Parathyroid adenoma (tissue), 2 donors: ENCODE measurements at regions not wholly inside any gene's neighbourhood (a gene's known extent, or its start where the extent isn't known, plus 50 kb on each side); places are given as distances from the start of the nearest gene placed in this dataset.

ENCODE experiments used
- H2AFZ ChIP-seq: fragments of 300-600 bp; sonication (generic); one replicate; pipeline ENCODE4 v1.7.0; 2017; ENCODE audit warnings: antibody characterized with exemption, mild to moderate bottlenecking
- H3K27ac ChIP-seq: fragments of 300-600 bp; sonication (generic); one replicate; pipeline ENCODE4 v1.7.0; 2017
- H3K27me3 ChIP-seq: fragments of 300-600 bp; sonication (generic); one replicate; pipeline ENCODE4 v1.7.0; 2017; ENCODE audit warnings: low read length; ENCODE audit not compliant: control insufficient read depth, insufficient read depth
- H3K36me3 ChIP-seq: fragments of 300-600 bp; sonication (generic); one replicate; pipeline ENCODE4 v1.7.0; 2017; ENCODE audit warnings: low read length; ENCODE audit not compliant: control insufficient read depth, insufficient read depth
- H3K4me1 ChIP-seq: fragments of 300-600 bp; sonication (generic); one replicate; pipeline ENCODE4 v1.7.0; 2017; ENCODE audit warnings: control low read depth
- H3K4me2 ChIP-seq: fragments of 300-600 bp; sonication (generic); one replicate; pipeline ENCODE4 v1.7.0; 2017; ENCODE audit warnings: low read length
- H3K4me3 ChIP-seq: fragments of 300-600 bp; sonication (generic); one replicate; pipeline ENCODE4 v1.7.0; 2017; ENCODE audit warnings: low read depth, low read length
- H3K79me2 ChIP-seq: fragments of 300-600 bp; sonication (generic); one replicate; pipeline ENCODE4 v1.7.0; 2017; ENCODE audit warnings: control low read depth
- H3K9ac ChIP-seq: fragments of 300-600 bp; sonication (generic); one replicate; pipeline ENCODE4 v1.7.0; 2017; ENCODE audit warnings: mild to moderate bottlenecking
- H3K9me3 ChIP-seq: fragments of 300-600 bp; sonication (generic); one replicate; pipeline ENCODE4 v1.7.0; 2017; ENCODE audit warnings: low read length; ENCODE audit not compliant: control insufficient read depth
- CTCF ChIP-seq: fragments of 300-600 bp; sonication (generic); IDR thresholded peaks from one replicate; pipeline ENCODE4 v1.7.0; 2017; ENCODE audit warnings: antibody characterized with exemption, mild to moderate bottlenecking
- donor health status: primary hyperparathyroidism.

GRCh38 chr10:44060719-44061118 is 324.2 kb downstream of the CXCL12 start:
- no peak overlapping the region for H3K4me3 ChIP-seq
- H3K79me2 ChIP-seq: no peaks in the 10 kb centered on the region
- H2AFZ ChIP-seq: no peak overlapping the region
- peaks cover 4% of the 10 kb centered on the region for H3K4me1 ChIP-seq
- no peaks in the 10 kb centered on the region for H3K27me3 ChIP-seq
- H3K27ac ChIP-seq: no peak overlapping the region
- H3K9me3 ChIP-seq: no peaks in the 10 kb centered on the region
- no peak overlapping the region for H3K9ac ChIP-seq
- H3K4me2 ChIP-seq: no peak overlapping the region
- no peaks in the 10 kb centered on the region for H3K36me3 ChIP-seq
- TF ChIP-seq CTCF: no peak

- Histone ChIP-seq H3K27me3 (no peaks in the 10 kb centered on the region), H2AFZ (no peak overlapping the region), H3K9me3 (no peaks in the 10 kb centered on the region), H3K4me2 (no peak overlapping the region), H3K4me1 (peaks cover 4% of the 10 kb centered on the region), H3K36me3 (no peaks in the 10 kb centered on the region), H3K9ac (no peak overlapping the region), H3K27ac (no peak overlapping the region), H3K4me3 (no peak overlapping the region), H3K79me2 (no peaks in the 10 kb centered on the region)
- no peak for TF ChIP-seq CTCF
These were observed 324.7 kb downstream of the CXCL12 start for GRCh38 chr10:44060221-44060620.

- Histone ChIP-seq H3K27ac (no peak overlapping the region), H3K36me3 (no peaks in the 10 kb centered on the region), H2AFZ (no peak overlapping the region), H3K27me3 (no peaks in the 10 kb centered on the region), H3K4me1 (peaks cover 4% of the 10 kb centered on the region), H3K9me3 (no peaks in the 10 kb centered on the region), H3K4me3 (no peak overlapping the region), H3K4me2 (no peak overlapping the region), H3K79me2 (no peaks in the 10 kb centered on the region), H3K9ac (no peak overlapping the region)
- TF ChIP-seq CTCF: no peak
These were observed 326.6 kb downstream of the CXCL12 start for GRCh38 chr10:44058259-44058658.

GRCh38 chr10:44056967-44057805 is 327.7 kb downstream of the CXCL12 start:
- Histone ChIP-seq H3K4me2 (no peak overlapping the region), H3K36me3 (no peaks in the 10 kb centered on the region), H3K9me3 (no peaks in the 10 kb centered on the region), H3K4me3 (no peak overlapping the region), H3K27me3 (no peaks in the 10 kb centered on the region), H3K9ac (no peak overlapping the region), H3K4me1 (peaks cover 6% of the 10 kb centered on the region), H3K27ac (no peak overlapping the region), H3K79me2 (no peaks in the 10 kb centered on the region), H2AFZ (peak overlapping the region; percentile 34)
- TF ChIP-seq CTCF: no peak

GRCh38 chr10:44056206-44056605 is 328.7 kb downstream of the CXCL12 start:
- no peak overlapping the region for H3K4me3 ChIP-seq

More at GRCh38 chr10:44056206-44056605, 328.7 kb downstream of the CXCL12 start:
- no peak for TF ChIP-seq CTCF
- no peaks in the 10 kb centered on the region for H3K36me3 ChIP-seq
- peaks cover 16% of the 10 kb centered on the region for H3K4me1 ChIP-seq
- no peaks in the 10 kb centered on the region for H3K9me3 ChIP-seq
- H3K27ac ChIP-seq: no peak overlapping the region
- no peaks in the 10 kb centered on the region for H3K79me2 ChIP-seq
- no peak overlapping the region for H3K9ac ChIP-seq
- H3K4me2 ChIP-seq: no peak overlapping the region
- no peaks in the 10 kb centered on the region for H3K27me3 ChIP-seq
- H2AFZ ChIP-seq: no peak overlapping the region
